Right lobe of liver (tissue), 6 donors: ENCODE measurements at regions not wholly inside any gene's neighbourhood (a gene's known extent, or its start where the extent isn't known, plus 50 kb on each side); places are given as distances from the start of the nearest gene placed in this dataset.

ENCODE experiments used
- ATAC-seq, 4 donors: fragments of 200-7000 bp; cut with Tn5 transposase; one replicate each; pipeline ENCODE4 v1.9.1; 2020; ENCODE audit warnings: mild to moderate bottlenecking in 4 of 4, moderate library complexity in 4 of 4
- DNase-seq, 3 donors: peaks; one replicate each; pipeline ENCODE4 v3.0.0-alpha.2; 2020
- H3K27ac ChIP-seq, 3 donors: fragments of 200-600 bp; one replicate each; pipeline ENCODE4 v1.8.0; 2022
- H3K27me3 ChIP-seq, 2 donors: fragments of 200-600 bp; one replicate each; pipeline ENCODE4 v1.8.0; 2022
- H3K36me3 ChIP-seq, 4 donors: fragments of 200-600 bp; sonication (generic) in 1 of 4; one replicate each; pipeline versions ENCODE4 v1.5.1 to v1.8.0; 2017 to 2022; ENCODE audit warnings: control low read depth in 1 of 4
- H3K4me1 ChIP-seq, 4 donors: fragments of 200-600 bp; sonication (generic) in 1 of 4; one replicate each; pipeline versions ENCODE4 v1.5.1 to v1.8.0; 2017 to 2022; ENCODE audit warnings: control low read depth in 1 of 4
- H3K4me3 ChIP-seq, 3 donors: fragments of 200-600 bp; one replicate each; pipeline ENCODE4 v1.8.0; 2022
- H3K9me3 ChIP-seq, 4 donors: fragments of 200-600 bp; sonication (generic) in 1 of 4; one replicate each; pipeline versions ENCODE4 v1.5.1 to v1.8.0; 2017 to 2022; ENCODE audit warnings: control low read depth in 1 of 4
- POLR2A ChIP-seq: fragments of 450-650 bp; IDR thresholded peaks from one replicate; pipeline ENCODE4 v1.6.1; 2017; ENCODE audit warnings: antibody characterized with exemption, mild to moderate bottlenecking
- WGBS: methylation state at CpG from one replicate; pipeline ENCODE4 v1.1.6; 2018; ENCODE audit warnings: low coverage, low lambda C conversion rate; ENCODE audit not compliant: insufficient coverage; ENCODE audit errors: missing lambda C conversion rate; 5-methylcytosine and 5-hydroxymethylcytosine counted together
- intact Hi-C, 2 donors: fragments of 100-400 bp; cut with DNase I; formaldehyde crosslinking; loops; one replicate each; pipeline versions ENCODE4 v1.11.2 to v1.14.1; 2022
- TF ChIP-seq, protein P1 (sequence below), 4 donors: fragments of 200-600 bp in 3 of 4; fragments of 450-650 bp in 1 of 4; IDR thresholded peaks; one replicate each; pipeline versions ENCODE4 v1.5.1 to v1.8.0; 2016 to 2022; ENCODE audit warnings: antibody characterized with exemption in 4 of 4, mild to moderate bottlenecking in 2 of 4
- donor health status: DM: no; HTN: yes; CAD: no.
- donor health status: DM: no; HTN: no; CAD: no.
- donor health status: DM: no; HTN: no; CAD: no.
- donor health status: DM: no; HTN: yes; CAD: no.
- donor health status: DM: no; HTN: yes; CAD: no.

DNA sequence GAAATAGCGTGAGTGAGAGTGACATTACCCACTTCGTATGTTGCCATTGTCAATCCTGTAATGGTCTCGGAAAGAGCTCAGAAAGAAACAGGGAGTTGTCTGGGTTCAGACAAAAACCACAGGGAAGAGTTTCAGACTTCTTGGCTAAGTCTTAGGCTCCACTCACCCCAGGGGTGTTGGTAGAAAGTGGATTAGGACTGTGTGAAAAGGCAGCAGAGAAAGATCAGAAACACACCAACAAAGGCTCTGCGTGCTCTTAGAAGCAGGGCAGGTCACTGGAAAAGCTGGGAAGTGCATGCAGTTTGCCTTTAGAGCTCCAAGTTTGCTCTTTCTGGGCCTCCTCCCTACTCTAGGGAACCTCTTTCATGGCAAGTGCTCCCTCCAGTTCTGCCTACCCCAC is 106.1 kb upstream of the PLXNC1 start:
- ATAC-seq: no peak

DNA sequence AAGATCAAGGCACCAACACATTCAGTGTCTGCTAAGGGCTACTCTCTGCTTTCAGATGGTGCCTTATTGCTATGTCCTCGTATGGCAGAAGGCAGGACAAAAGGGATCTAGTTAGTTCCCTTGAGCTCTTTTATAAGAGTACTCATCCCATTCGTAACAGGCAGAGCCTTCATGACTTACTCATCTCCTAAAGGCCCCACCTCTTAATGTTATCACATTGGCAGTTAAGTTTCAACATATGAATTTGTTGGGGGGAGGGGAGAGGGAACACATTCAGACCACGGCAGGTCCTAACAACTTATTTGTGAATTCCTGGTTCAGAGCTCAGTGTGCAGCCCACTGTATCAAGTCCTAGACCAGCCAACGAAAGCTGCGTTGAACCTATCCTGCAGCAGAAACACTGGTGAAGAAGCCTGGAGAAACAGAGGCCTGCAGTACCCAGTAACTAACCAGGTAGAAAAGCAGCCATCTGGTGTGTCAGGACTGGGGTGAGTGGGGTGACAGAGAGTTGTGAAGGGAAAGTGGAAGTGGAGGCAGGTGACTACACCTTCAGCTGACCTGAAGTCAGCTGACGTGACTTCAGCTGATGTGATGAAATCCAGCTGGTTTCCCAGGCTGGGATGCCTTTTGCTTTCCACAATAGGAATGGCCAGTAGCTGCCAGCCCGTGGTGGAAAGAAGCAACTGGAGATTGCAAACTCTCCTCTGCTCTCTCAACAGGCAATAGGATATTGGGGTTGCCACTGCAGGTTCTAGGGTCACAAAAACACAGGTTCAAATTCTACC is 101.6 kb upstream of the PLXNC1 start:
- intact Hi-C loops: no loop called here
- Histone ChIP-seq H3K4me1 (no peaks in the 10 kb centered on the region), H3K4me3 (no peak overlapping the region), H3K27me3 (no peaks in the 10 kb centered on the region), H3K36me3 (no peaks in the 10 kb centered on the region), H3K27ac (no peak overlapping the region), H3K9me3 (no peaks in the 10 kb centered on the region)
- ATAC-seq (no peak), DNase-seq (no peak)
- no peak for TF ChIP-seq POLR2A
- TF ChIP-seq, protein P1, sequence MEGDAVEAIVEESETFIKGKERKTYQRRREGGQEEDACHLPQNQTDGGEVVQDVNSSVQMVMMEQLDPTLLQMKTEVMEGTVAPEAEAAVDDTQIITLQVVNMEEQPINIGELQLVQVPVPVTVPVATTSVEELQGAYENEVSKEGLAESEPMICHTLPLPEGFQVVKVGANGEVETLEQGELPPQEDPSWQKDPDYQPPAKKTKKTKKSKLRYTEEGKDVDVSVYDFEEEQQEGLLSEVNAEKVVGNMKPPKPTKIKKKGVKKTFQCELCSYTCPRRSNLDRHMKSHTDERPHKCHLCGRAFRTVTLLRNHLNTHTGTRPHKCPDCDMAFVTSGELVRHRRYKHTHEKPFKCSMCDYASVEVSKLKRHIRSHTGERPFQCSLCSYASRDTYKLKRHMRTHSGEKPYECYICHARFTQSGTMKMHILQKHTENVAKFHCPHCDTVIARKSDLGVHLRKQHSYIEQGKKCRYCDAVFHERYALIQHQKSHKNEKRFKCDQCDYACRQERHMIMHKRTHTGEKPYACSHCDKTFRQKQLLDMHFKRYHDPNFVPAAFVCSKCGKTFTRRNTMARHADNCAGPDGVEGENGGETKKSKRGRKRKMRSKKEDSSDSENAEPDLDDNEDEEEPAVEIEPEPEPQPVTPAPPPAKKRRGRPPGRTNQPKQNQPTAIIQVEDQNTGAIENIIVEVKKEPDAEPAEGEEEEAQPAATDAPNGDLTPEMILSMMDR (IDR thresholded peaks at IDR 0.05): no peak
- 78% methylated on average over 7 of the region's 7 CpGs for WGBS

More for the DNA sequence above, 106.1 kb upstream of the PLXNC1 start:
- Histone ChIP-seq H3K27me3 (no peaks in the 10 kb centered on the region), H3K9me3 (no peaks in the 10 kb centered on the region), H3K27ac (no peak overlapping the region), H3K4me1 (no peaks in the 10 kb centered on the region), H3K36me3 (no peaks in the 10 kb centered on the region), H3K4me3 (no peak overlapping the region)
- 83% methylated on average over 3 of the region's 4 CpGs for WGBS
- TF ChIP-seq, protein P1 (IDR thresholded peaks at IDR 0.05): no peak
- no peak for TF ChIP-seq POLR2A
- no peak for DNase-seq
- intact Hi-C loops: no loop called here

DNA sequence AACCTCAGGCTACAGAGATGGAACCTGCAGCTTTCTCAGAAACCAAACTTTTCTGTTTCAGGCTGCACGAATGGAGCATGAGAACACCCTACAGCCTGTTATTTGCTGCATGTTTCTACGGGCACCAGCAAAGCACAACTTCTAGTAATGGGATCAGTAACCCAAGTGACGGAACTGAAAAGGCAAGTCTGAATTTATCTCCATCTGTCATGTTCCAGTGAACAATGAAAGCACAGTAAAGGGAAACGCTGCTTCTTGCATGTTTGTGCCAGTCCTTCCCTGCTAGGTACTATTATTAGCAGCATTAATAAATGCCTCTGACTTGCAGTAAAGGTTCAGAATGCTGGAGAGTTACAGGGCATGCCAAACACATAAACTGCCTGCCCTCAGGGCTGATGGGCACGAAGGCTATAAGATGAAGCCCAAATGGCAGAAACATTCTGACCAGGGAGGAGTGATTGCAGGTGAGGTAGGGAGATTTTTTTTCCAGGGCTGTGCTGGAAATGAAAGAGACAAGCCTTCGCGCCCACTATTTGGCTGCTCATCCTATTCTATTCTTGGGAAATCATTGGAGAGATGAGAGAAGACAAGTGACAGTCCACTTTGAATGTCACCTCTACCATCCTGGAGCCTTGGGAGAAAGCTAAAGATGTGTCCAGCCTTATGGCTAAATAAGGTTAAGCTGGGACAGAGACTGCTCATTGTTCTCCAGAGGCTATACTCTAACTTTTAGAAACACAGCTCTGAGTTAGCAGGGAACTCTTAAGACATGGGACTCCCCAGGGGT is 100.4 kb upstream of the PLXNC1 start:
- H3K9me3 ChIP-seq: no peaks in the 10 kb centered on the region
- H3K4me1 ChIP-seq: no peaks in the 10 kb centered on the region
- 63% methylated on average over 6 of the region's 7 CpGs for WGBS
- no peak for DNase-seq
- no peaks in the 10 kb centered on the region for H3K36me3 ChIP-seq
- TF ChIP-seq, protein P1 (IDR thresholded peaks at IDR 0.05): no peak
- TF ChIP-seq POLR2A: no peak
- no peak overlapping the region for H3K4me3 ChIP-seq
- no peak for ATAC-seq
- intact Hi-C loops: no loop called here
- no peaks in the 10 kb centered on the region for H3K27me3 ChIP-seq
- H3K27ac ChIP-seq: no peak overlapping the region

DNA sequence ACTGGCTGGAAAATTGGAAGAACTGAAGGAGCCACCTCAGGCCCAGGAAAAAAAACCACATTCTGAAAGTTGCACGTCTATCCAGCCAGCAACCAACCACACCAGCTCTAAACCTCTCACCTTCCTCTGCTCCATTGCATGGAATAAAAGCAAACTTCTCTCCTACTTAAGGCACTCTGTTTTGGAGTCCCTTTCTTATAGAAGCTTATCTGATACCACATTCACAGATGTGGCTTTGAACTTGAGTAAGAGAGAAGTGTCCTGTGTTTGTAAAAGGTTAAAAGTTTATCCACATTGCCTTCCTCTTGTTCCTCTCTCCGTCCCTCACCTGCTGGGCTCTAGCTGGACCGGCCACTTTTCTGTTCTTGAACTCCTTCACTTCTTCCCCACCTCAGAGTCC is 99.6 kb upstream of the PLXNC1 start:
- 74% methylated on average over 3 of the region's 3 CpGs for WGBS

More for the DNA sequence above, 99.6 kb upstream of the PLXNC1 start:
- DNase-seq: no peak
- ATAC-seq: no peak
- intact Hi-C loops: no loop called here
- H3K27me3 ChIP-seq: no peaks in the 10 kb centered on the region
- H3K4me1 ChIP-seq: no peaks in the 10 kb centered on the region
- H3K4me3 ChIP-seq: no peak overlapping the region
- no peak overlapping the region for H3K27ac ChIP-seq
- no peaks in the 10 kb centered on the region for H3K9me3 ChIP-seq
- no peaks in the 10 kb centered on the region for H3K36me3 ChIP-seq
- TF ChIP-seq, protein P1 (IDR thresholded peaks at IDR 0.05): no peak
- no peak for TF ChIP-seq POLR2A
